OCI-LY1 (cell line): ENCODE measurements at regions not wholly inside any gene's neighbourhood (a gene's known extent, or its start where the extent isn't known, plus 50 kb on each side); places are given as distances from the start of the nearest gene placed in this dataset.
A peak's percentile ranks its signal among the peaks of the same experiment; 100 is the strongest.

ENCODE experiments used
- H2AFZ ChIP-seq: fragments of 200-600 bp; sonication (generic), shearing (Covaris generic); 2 replicates; pipeline ENCODE4 v1.6.0; 2014; ENCODE audit warnings: antibody characterized with exemption, mild to moderate bottlenecking, low read length
- H3F3A ChIP-seq: fragments of 200-600 bp; sonication (generic), shearing (Covaris generic); 2 replicates; pipeline ENCODE4 v1.6.0; 2014; ENCODE audit warnings: mild to moderate bottlenecking, antibody characterized with exemption, low read length, moderate library complexity; ENCODE audit not compliant: insufficient read depth
- H3K27ac ChIP-seq: fragments of 200-600 bp; sonication (generic); 2 replicates; pipeline ENCODE4 v1.5.1; 2014; ENCODE audit warnings: low read length, mixed run types, mild to moderate bottlenecking, low read depth; ENCODE audit not compliant: poor library complexity, severe bottlenecking
- H3K27me3 ChIP-seq: fragments of 200-600 bp; sonication (generic); 2 replicates; pipeline ENCODE4 v1.6.0; 2014; ENCODE audit warnings: antibody characterized with exemption, mild to moderate bottlenecking, low read length, moderate library complexity; ENCODE audit not compliant: insufficient read depth
- H3K36me3 ChIP-seq: fragments of 200-600 bp; sonication (generic); 2 replicates; pipeline ENCODE4 v1.6.1; 2014; ENCODE audit warnings: mild to moderate bottlenecking, antibody characterized with exemption, low read length, moderate library complexity, mixed read lengths; ENCODE audit not compliant: insufficient read depth
- H3K4me1 ChIP-seq: fragments of 200-600 bp; sonication (generic); 2 replicates; pipeline ENCODE4 v1.5.1; 2014; ENCODE audit warnings: mild to moderate bottlenecking, low read length, moderate library complexity; ENCODE audit not compliant: insufficient read depth, severe bottlenecking
- H3K4me2 ChIP-seq: fragments of 200-600 bp; sonication (generic), shearing (Covaris generic); 2 replicates; pipeline ENCODE4 v1.6.1; 2014; ENCODE audit warnings: low read length
- H3K4me3 ChIP-seq: fragments of 200-600 bp; sonication (generic); 2 replicates; pipeline ENCODE4 v1.5.1; 2014; ENCODE audit warnings: low read length, low read depth, mild to moderate bottlenecking, mixed read lengths; ENCODE audit not compliant: poor library complexity, severe bottlenecking
- H3K79me2 ChIP-seq: fragments of 200-600 bp; shearing (Covaris generic); 2 replicates; pipeline ENCODE4 v1.6.1; 2016; ENCODE audit warnings: mixed run types, low read length, mixed read lengths; ENCODE audit not compliant: insufficient read depth
- H3K9ac ChIP-seq: fragments of 200-600 bp; sonication (generic), shearing (Covaris generic); 2 replicates; pipeline ENCODE4 v1.6.1; 2014; ENCODE audit warnings: mild to moderate bottlenecking, low read length, mixed read lengths
- H3K9me2 ChIP-seq: fragments of 200-600 bp; sonication (generic), shearing (Covaris generic); 2 replicates; pipeline ENCODE4 v1.6.1; 2014; ENCODE audit warnings: low read depth, mild to moderate bottlenecking, low read length, mixed read lengths
- H3K9me3 ChIP-seq: fragments of 200-600 bp; shearing (Covaris generic); 2 replicates; pipeline ENCODE4 v1.6.1; 2014; ENCODE audit warnings: low read length, mixed read lengths
- H4K20me1 ChIP-seq: fragments of 200-600 bp; sonication (generic), shearing (Covaris generic); 2 replicates; pipeline ENCODE4 v1.6.0; 2016; ENCODE audit warnings: mild to moderate bottlenecking, low read length; ENCODE audit not compliant: insufficient read depth
- CTCF ChIP-seq: fragments of 200-600 bp; sonication (generic), shearing (Covaris generic); IDR thresholded peaks from 2 replicates; pipeline ENCODE4 v1.5.1; 2017; ENCODE audit warnings: mild to moderate bottlenecking, antibody characterized with exemption, low read length, moderate library complexity, mixed read lengths
- EZH2 ChIP-seq: fragments of 200-600 bp; sonication (generic), shearing (Covaris generic); IDR thresholded peaks from 2 replicates; pipeline ENCODE4 v1.8.0; 2017; ENCODE audit warnings: borderline replicate concordance, mixed run types, mild to moderate bottlenecking, antibody characterized with exemption, low read length, moderate library complexity, mixed read lengths

GRCh38 chrX:149298111-149298510, 207.0 kb downstream of the IDS start:
- no peak for TF ChIP-seq EZH2
- TF ChIP-seq CTCF: no peak
- Histone ChIP-seq H3K27me3 (no peaks in the 10 kb centered on the region), H4K20me1 (no peaks in the 10 kb centered on the region), H3K9ac (no peak overlapping the region), H3K9me2 (no peaks in the 10 kb centered on the region), H3F3A (no peaks in the 10 kb centered on the region), H2AFZ (no peak overlapping the region), H3K79me2 (no peaks in the 10 kb centered on the region), H3K36me3 (no peaks in the 10 kb centered on the region), H3K27ac (no peak overlapping the region), H3K4me3 (no peak overlapping the region), H3K9me3 (no peaks in the 10 kb centered on the region), H3K4me1 (no peaks in the 10 kb centered on the region), H3K4me2 (no peak overlapping the region)

DNA sequence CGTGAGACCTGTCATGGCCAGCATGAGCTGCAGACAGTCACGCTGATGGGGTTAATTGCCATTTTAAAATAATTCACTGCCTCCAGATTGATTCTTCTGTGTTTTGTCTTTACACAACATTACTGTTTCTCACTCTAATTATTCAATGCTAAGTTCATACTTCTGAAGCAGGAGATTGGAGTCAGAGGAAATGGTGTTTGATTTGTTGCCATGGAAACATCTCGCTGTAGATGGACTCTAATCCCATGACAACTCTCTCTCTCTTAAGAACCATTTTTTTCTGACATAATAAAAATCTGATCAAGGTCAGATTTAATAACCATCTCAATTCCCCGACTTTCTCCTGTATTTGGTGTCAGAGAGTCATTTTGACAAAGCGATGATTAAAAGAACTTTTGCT, 209.0 kb downstream of the IDS start:
- H3K79me2 ChIP-seq: no peaks in the 10 kb centered on the region
- H3F3A ChIP-seq: no peaks in the 10 kb centered on the region
- no peaks in the 10 kb centered on the region for H3K9me3 ChIP-seq
- no peak overlapping the region for H2AFZ ChIP-seq
- H3K4me1 ChIP-seq: no peaks in the 10 kb centered on the region
- H3K27ac ChIP-seq: no peak overlapping the region
- no peaks in the 10 kb centered on the region for H3K9me2 ChIP-seq
- H3K27me3 ChIP-seq: no peaks in the 10 kb centered on the region
- no peaks in the 10 kb centered on the region for H4K20me1 ChIP-seq
- TF ChIP-seq EZH2 (no peak), CTCF (no peak)
- H3K9ac ChIP-seq: no peak overlapping the region
- no peaks in the 10 kb centered on the region for H3K36me3 ChIP-seq
- no peak overlapping the region for H3K4me3 ChIP-seq
- H3K4me2 ChIP-seq: no peak overlapping the region

DNA sequence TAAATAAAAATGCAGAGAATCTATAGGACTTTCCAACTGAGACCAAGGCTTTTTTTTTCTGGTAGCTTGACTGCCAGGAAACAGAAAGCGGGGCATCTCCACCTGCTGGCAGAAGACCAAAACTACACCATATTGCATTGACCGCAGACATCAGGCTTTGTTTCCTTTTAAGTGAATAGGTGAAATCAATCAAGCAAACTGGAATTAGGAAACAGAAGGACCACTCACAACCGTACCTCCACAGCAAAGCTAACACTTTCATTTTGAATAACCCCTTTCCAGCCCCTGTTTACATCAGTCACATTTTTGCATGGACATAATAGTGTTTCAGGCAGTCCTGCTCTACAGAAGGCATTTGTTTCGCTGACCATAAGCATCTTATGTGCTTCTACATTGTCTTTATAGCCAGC, 218.2 kb downstream of the IDS start:
- Histone ChIP-seq H3K4me3 (no peak overlapping the region), H3K4me1 (no peaks in the 10 kb centered on the region), H3K9ac (no peak overlapping the region), H3K4me2 (no peak overlapping the region), H3K9me2 (no peaks in the 10 kb centered on the region), H2AFZ (no peak overlapping the region), H3K36me3 (no peaks in the 10 kb centered on the region), H3K27me3 (no peaks in the 10 kb centered on the region), H3K79me2 (no peaks in the 10 kb centered on the region), H3K9me3 (no peaks in the 10 kb centered on the region), H4K20me1 (no peaks in the 10 kb centered on the region), H3F3A (no peaks in the 10 kb centered on the region), H3K27ac (no peak overlapping the region)
- TF ChIP-seq EZH2 (no peak), CTCF (peak; percentile 61)
